HAP-1 (cell line): ENCODE measurements at regions not wholly inside any gene's neighbourhood (a gene's known extent, or its start where the extent isn't known, plus 50 kb on each side); places are given as distances from the start of the nearest gene placed in this dataset.

Experiments used
- DNase-seq, 2 experiments: peaks; one replicate each; pipeline ENCODE4 v3.0.0-alpha.2; 2016 to 2020; ENCODE audit warnings: low spot score in 2 of 2
- H3K27me3 ChIP-seq: fragments of 250-450 bp; sonication (Bioruptor Pico); 2 replicates; pipeline ENCODE4 v1.5.1; 2020; ENCODE audit warnings: low read depth, mild to moderate bottlenecking, moderate library complexity
- H3K36me3 ChIP-seq: fragments of 250-450 bp; sonication (Bioruptor Pico); replicated peaks from 2 replicates; pipeline ENCODE4 v1.5.1; 2020; ENCODE audit warnings: mild to moderate bottlenecking
- H3K4me1 ChIP-seq: fragments of 250-450 bp; sonication (Bioruptor Pico); 2 replicates; pipeline ENCODE4 v1.5.1; 2020; ENCODE audit warnings: mild to moderate bottlenecking
- H3K4me3 ChIP-seq: fragments of 250-450 bp; sonication (Bioruptor Pico); 2 replicates; pipeline ENCODE4 v1.5.1; 2020; ENCODE audit warnings: mild to moderate bottlenecking, moderate library complexity
- H3K9me3 ChIP-seq: fragments of 250-450 bp; sonication (Bioruptor Pico); 2 replicates; pipeline ENCODE4 v1.5.1; 2020; ENCODE audit warnings: mild to moderate bottlenecking, moderate library complexity
- in situ Hi-C: fragments of 300-500 bp; cut with MboI; formaldehyde crosslinking; loops from 3 replicates; pipeline ENCODE4 v1.14.3; 2020; ENCODE audit warnings: low sequenced_read_pairs, inconsistent platforms, mixed read lengths

DNA sequence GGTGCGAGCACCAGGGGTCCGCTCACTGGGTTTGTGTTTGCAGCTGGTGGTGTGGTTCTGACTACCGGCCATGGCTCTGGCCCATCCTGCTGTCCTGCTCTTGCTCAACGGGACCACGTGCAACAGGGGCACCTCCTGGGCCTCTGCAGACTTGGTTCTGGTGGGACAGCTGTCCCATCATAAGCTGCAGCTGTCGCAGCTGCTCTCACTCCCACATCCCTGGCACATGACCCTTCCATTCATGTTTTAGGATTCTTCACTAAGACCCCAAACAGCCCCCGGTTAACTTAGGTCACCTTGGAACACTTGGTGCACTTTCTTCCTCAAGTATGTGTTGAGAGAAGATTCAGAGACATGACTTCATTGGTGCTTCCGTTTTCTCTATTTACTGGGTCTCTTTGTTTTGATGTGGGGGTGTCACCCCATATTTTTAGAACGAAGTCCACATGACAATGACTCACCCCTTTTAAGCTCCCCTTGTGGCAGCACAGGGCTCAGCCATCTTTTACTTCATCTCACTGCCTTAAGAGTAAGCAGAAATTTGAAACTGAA is 68.4 kb upstream of the ARHGEF7 start:
- Histone ChIP-seq H3K4me1 (no peaks in the 10 kb centered on the region), H3K36me3 (no peaks in the 10 kb centered on the region), H3K9me3 (no peaks in the 10 kb centered on the region), H3K4me3 (no peak overlapping the region), H3K27me3 (no peaks in the 10 kb centered on the region)
- DNase-seq: no peak
- in situ Hi-C loops: no loop called here

DNA sequence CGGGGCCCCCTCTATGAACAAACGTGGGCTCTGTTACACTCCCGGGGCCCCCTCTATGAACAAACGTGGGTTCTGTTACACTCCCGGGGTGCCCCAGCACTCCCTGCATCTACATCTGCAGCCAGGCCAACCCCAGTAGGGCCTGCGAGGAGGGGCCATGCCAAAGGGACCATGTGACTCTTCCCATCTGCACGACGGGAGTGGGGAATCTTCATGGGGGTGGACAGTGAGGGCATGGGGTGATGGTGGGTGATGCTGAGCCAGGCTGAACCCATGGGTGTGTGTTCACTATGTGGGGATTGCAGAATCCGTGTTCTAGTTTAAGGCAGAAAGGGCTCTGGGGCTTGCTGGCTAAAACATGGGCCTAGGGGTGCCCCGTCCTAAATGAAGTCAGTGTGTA is 69.9 kb upstream of the ARHGEF7 start:
- no peak for DNase-seq
- H3K36me3 ChIP-seq: no peaks in the 10 kb centered on the region
- H3K9me3 ChIP-seq: no peaks in the 10 kb centered on the region
- in situ Hi-C loops: no loop called here
- no peak overlapping the region for H3K4me3 ChIP-seq
- H3K27me3 ChIP-seq: no peaks in the 10 kb centered on the region
- no peaks in the 10 kb centered on the region for H3K4me1 ChIP-seq

DNA sequence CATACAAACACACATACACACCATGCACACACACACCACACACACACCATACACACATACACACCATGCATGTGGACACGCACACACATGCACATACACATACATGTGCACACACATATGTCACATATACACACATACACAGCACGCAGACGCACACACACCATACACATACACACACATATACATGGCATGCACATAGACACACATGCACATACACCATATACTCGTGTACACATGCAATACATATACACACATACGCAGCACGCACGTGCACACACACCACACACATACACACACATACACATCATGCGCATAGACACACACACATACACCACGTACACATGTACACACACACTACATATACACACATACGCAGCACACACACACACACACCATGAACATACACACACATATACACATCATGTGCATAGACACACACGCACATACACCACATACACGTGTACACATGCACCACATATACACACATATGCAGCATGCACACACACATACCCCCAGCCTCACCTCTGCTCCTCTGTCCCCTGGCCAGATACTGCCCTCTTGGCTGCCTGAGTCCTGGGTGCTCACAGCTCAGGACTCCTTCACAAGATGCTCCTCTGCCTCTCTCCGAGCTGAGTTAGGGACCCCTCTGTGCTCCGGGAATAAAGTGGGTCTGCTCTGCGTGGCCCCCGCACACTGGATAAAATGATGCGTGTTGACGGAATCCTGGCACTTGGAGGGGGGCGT is 70.9 kb upstream of the ARHGEF7 start:
- no peaks in the 10 kb centered on the region for H3K36me3 ChIP-seq
- no peaks in the 10 kb centered on the region; the same call in 1 of the 2 replicates for H3K27me3 ChIP-seq
- H3K4me1 ChIP-seq: no peaks in the 10 kb centered on the region
- DNase-seq: no peak
- H3K4me3 ChIP-seq: no peak overlapping the region
- no peaks in the 10 kb centered on the region for H3K9me3 ChIP-seq
- in situ Hi-C loops: no loop called here

DNA sequence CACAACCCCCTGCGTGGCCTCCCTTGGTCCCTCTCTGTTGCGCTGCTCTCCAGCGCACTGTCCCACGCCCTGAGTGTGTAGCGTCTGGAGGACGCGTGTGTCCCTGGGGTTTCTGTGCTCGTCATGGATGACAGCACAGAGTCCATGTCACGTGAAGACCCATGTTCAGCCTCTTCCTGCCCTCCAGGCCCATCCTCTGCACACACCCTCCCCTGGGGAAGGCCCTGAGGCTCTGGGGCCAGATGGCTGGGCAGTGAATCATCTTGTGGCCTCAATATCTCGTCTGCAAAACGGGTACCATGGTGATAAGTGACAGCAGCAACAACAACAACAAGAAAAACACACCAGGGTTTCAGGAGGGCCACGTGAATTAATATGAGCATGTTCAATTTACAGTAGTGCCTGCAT is 71.5 kb upstream of the ARHGEF7 start:
- in situ Hi-C loops: no loop called here
- H3K27me3 ChIP-seq: no peaks in the 10 kb centered on the region; the same call in 1 of the 2 replicates
- H3K36me3 ChIP-seq: no peaks in the 10 kb centered on the region
- peak in 1 of 2 experiments; percentile 4 for DNase-seq
- H3K9me3 ChIP-seq: no peaks in the 10 kb centered on the region
- no peaks in the 10 kb centered on the region for H3K4me1 ChIP-seq
- no peak overlapping the region for H3K4me3 ChIP-seq

DNA sequence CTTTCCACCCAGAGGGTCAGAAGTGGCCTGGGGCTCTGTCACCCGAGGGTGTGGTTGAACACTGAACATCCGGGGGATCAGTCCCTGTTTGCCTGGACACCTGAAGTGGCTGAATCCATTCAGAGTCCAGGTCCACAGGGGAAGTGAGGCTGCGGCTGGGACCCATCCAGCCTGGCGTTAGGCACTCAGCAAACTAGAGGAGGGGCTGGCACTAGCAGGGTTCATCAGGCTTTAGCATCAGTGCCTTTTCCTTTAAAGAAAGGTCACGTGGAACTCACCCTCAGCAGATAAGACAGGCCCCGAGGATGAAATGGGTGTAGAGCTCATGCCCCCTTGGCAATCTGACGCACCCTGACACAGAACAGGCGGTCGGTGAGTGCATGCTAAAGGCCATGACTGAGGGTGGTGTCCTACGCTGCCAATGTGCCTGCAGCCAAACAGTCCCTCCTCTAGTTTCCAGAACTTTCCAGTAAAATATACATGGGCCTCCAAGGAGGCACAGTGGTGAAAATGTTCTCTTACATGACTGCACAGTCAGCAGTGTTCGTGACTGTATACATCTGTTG is 72.4 kb upstream of the ARHGEF7 start:
- in situ Hi-C loops: no loop called here
- DNase-seq: no peak
- Histone ChIP-seq H3K4me1 (no peaks in the 10 kb centered on the region), H3K9me3 (no peaks in the 10 kb centered on the region), H3K4me3 (no peak overlapping the region), H3K27me3 (no peaks in the 10 kb centered on the region; the same call in 1 of the 2 replicates), H3K36me3 (no peaks in the 10 kb centered on the region)

DNA sequence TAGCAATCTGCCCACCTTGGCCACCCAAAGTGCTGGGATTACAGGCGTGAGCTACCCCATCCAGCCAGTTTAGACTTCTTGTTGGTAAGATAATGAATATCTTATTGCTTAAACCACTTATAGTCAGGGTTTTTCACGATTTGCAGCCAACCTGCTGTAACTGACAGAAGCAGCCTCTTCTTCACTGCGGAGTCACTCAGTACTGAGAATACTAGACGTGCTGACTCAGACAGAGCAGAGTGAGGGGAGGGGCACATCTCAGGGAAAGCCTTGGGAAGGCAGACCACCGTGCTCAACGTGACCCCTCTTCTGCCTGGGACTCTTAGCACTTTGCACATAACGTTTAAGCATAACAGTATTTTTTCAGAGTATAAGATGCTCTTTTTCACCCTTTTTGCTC is 74.3 kb upstream of the ARHGEF7 start:
- H3K9me3 ChIP-seq: no peaks in the 10 kb centered on the region
- in situ Hi-C loops: no loop called here
- no peak overlapping the region for H3K4me3 ChIP-seq
- no peaks in the 10 kb centered on the region for H3K36me3 ChIP-seq
- H3K27me3 ChIP-seq: no peaks in the 10 kb centered on the region; the same call in 1 of the 2 replicates
- H3K4me1 ChIP-seq: no peaks in the 10 kb centered on the region
- DNase-seq: no peak

DNA sequence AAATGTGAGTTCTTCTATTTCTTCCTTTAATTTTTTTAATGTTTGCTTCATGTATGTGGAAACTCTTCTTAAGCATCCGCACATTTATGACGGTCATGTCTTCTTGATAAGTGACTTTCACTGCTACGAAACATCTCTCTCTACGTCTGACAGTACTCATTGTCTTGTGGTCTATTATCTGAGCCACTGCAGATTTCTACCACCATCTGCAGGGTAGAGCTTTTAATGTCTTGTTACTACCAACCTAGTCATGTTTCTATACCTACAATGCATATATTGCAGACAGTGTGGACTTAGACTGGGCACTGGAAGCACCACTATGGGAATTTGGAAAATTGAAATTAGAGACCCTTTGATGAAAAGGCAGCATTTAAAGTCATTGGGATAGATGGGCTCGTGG is 75.4 kb upstream of the ARHGEF7 start:
- H3K36me3 ChIP-seq: no peaks in the 10 kb centered on the region
- H3K9me3 ChIP-seq: no peaks in the 10 kb centered on the region
- peaks cover 2% of the 10 kb centered on the region for H3K27me3 ChIP-seq
- H3K4me1 ChIP-seq: no peaks in the 10 kb centered on the region
- no peak overlapping the region for H3K4me3 ChIP-seq
- no peak for DNase-seq
- in situ Hi-C loops: no loop called here

DNA sequence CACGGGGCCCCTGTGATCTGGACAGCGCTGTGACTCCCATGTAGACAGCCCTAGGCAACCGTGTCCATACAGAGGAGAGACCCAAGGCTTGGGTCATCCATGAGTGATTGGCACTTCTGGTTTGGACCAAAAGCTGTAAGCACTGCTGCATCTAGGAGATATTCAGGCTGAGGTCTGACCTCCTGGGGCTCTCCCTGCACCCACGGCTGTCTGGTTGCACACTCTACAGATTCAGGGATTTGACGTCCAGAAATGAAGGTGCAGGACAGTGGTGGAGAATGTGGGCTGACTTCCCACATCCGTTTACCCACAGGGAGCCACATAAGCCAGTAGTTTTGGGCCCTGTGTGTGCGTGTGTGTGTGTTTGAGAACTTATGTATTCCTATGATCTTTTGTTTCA is 76.2 kb upstream of the ARHGEF7 start:
- in situ Hi-C loops: no loop called here
- Histone ChIP-seq H3K4me3 (no peak overlapping the region), H3K36me3 (no peaks in the 10 kb centered on the region), H3K27me3 (peaks cover 7% of the 10 kb centered on the region), H3K9me3 (no peaks in the 10 kb centered on the region), H3K4me1 (no peaks in the 10 kb centered on the region)
- no peak for DNase-seq

DNA sequence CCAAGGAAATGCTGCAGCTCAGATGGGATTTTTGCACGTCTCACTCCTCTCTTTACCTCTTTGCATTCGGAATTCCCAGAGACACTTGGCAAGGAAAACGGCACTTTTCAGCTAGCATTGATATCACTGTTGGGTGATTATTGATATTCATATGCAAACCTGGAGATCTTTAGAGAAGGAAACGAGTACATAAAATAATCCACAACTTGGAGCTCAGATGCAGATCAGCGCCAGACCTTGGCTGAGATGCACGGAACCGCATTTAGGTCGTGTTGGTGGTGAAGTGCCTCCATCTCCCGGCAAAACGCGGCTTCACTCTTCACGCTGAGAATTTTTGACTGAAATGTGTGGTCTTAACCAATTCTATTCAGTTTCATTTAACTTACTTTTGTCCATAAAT is 77.2 kb upstream of the ARHGEF7 start:
- peaks cover 7% of the 10 kb centered on the region for H3K27me3 ChIP-seq
- H3K9me3 ChIP-seq: no peaks in the 10 kb centered on the region
- no peaks in the 10 kb centered on the region for H3K36me3 ChIP-seq
- DNase-seq: no peak
- in situ Hi-C loops: no loop called here
- H3K4me3 ChIP-seq: no peak overlapping the region
- H3K4me1 ChIP-seq: no peaks in the 10 kb centered on the region

DNA sequence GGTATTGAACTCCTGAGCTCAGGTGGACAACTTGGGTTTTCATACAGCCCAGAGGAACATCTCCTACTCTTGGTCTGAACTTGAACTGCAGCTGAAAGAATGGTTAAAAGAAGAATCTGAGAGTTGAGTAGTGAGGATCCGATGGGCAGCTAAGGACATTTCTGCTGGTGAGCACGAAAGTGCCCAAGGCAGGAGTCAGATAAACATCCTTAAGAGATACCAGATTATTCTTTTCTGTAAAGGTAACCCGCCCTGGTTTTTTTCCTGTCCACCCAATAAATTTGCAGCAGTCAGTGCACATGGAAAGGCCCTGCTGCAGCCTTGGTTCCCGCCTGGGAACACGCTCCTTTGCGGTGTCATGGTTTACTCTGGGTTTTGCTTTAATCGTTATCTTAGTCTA is 78.4 kb upstream of the ARHGEF7 start:
- no peak for DNase-seq
- no peaks in the 10 kb centered on the region for H3K9me3 ChIP-seq
- in situ Hi-C loops: no loop called here
- no peak overlapping the region for H3K4me3 ChIP-seq
- peaks cover 7% of the 10 kb centered on the region for H3K27me3 ChIP-seq
- H3K4me1 ChIP-seq: no peaks in the 10 kb centered on the region
- no peaks in the 10 kb centered on the region for H3K36me3 ChIP-seq

DNA sequence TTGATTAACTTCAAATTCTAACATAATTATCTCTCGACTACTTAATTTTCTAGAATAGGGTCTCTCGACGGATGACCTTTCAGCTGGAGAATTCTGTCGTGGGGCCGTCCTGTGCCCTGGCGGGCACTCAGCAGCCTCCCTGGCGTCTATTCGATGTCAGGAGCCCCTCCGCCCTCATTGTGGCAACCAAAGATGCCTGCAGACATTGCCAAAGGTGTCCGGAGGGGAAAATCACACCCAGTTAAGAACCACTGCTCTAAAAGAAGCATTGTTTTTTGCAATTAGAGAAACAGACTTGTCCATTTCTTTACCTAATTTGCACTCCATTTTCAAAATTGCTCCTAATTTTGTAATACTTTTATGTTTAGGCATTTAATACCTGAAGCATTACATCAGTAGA is 79.2 kb upstream of the ARHGEF7 start:
- in situ Hi-C loops: no loop called here

DNA sequence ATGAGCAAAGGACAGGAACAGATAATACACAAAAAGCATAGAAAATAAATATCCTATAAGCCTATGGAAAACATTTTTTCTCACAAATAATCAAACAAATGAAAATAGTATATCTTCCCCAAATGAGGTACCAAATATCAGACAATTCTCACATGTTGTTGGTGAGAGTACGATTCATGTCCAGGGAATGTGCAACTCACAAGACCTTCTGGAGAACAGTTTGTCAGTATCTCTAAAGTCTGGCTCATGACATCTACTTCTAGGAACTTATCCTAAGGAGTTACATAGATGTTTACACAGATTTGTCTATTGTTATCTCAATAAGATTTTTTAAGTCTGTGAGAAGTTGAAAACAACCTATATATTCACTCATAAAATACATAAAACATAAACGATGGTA is 80.3 kb upstream of the ARHGEF7 start:
- Histone ChIP-seq H3K4me1 (no peaks in the 10 kb centered on the region), H3K9me3 (no peaks in the 10 kb centered on the region), H3K27me3 (peaks cover 7% of the 10 kb centered on the region), H3K4me3 (no peak overlapping the region), H3K36me3 (no peaks in the 10 kb centered on the region)
- DNase-seq: no peak
- in situ Hi-C loops: no loop called here

More for the DNA sequence above, 79.2 kb upstream of the ARHGEF7 start:
- Histone ChIP-seq H3K4me3 (no peak overlapping the region), H3K9me3 (no peaks in the 10 kb centered on the region), H3K27me3 (peaks cover 7% of the 10 kb centered on the region), H3K36me3 (no peaks in the 10 kb centered on the region), H3K4me1 (no peaks in the 10 kb centered on the region)
- no peak for DNase-seq

DNA sequence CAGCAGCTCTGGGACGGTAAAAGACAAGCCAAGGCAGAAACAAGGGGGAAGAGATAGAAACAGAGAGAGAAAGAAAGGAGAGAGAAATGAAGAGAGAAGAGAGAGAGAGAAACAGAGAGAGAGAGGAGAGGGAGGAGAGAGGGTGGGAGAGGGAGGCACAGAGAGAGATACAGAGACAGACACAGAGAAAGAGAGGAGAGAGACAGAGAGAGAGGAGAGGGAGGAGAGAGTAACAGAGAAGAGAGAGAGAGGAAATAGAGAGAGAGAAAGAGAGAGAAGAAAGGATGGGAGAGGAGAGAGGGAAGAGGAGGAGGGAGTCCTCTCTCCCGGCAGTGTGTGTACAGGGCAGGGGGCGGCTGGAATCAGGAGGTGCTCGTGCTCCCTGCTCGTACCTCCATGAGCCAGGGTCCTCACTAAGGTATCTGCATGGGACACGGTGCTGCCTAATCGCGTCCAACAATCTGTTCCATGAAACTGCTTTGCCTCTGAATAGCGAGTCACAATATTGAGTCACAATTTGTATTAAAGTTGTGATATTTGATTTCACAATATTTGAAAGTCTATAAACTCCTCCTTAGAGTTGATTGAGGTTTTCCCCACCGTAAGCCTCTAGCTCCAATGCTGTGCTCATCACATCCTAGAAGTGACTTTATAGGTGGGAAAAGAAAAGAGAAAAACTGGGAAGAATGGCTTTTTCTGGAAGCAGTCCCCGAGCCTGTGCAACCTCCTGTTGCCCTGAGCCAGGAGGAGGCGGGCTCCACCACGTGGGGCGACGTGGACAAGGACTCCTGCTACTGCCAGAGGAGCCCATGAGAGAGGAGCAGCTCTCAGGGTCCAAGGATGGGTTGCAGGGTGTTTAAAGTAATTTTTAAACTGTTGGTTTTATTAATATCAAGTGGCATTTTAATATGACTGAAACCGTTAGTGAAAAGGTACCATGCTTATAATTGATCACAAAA is 81.7 kb upstream of the ARHGEF7 start:
- Histone ChIP-seq H3K27me3 (peaks cover 7% of the 10 kb centered on the region), H3K4me1 (no peaks in the 10 kb centered on the region), H3K4me3 (no peak overlapping the region), H3K9me3 (no peaks in the 10 kb centered on the region), H3K36me3 (no peaks in the 10 kb centered on the region)
- no peak for DNase-seq
- in situ Hi-C loops: no loop called here
